SJSA1 (cell line): ENCODE measurements at regions not wholly inside any gene's neighbourhood (a gene's known extent, or its start where the extent isn't known, plus 50 kb on each side); places are given as distances from the start of the nearest gene placed in this dataset.

Experiments
- DNase-seq, 2 experiments: peaks; one replicate each; pipeline ENCODE4 v3.0.0-alpha.2; 2015 to 2020; ENCODE audit warnings: low spot score in 2 of 2, low read depth in 1 of 2
- H3K27ac ChIP-seq: fragments of 250-450 bp; sonication (Bioruptor Pico); 2 replicates; pipeline ENCODE4 v1.5.1; 2020; ENCODE audit warnings: mild to moderate bottlenecking, moderate library complexity
- H3K27me3 ChIP-seq: fragments of 250-450 bp; sonication (Bioruptor Pico); replicated peaks from 2 replicates; pipeline ENCODE4 v1.5.1; 2020; ENCODE audit warnings: mild to moderate bottlenecking, moderate library complexity
- H3K36me3 ChIP-seq: fragments of 250-450 bp; sonication (Bioruptor Pico); 2 replicates; pipeline ENCODE4 v1.5.1; 2020; ENCODE audit warnings: mild to moderate bottlenecking
- H3K4me1 ChIP-seq: fragments of 250-450 bp; sonication (Bioruptor Pico); replicated peaks from 2 replicates; pipeline ENCODE4 v1.6.1; 2021; ENCODE audit warnings: mild to moderate bottlenecking
- H3K4me3 ChIP-seq: fragments of 250-450 bp; sonication (Bioruptor Pico); 2 replicates; pipeline ENCODE4 v1.5.1; 2020; ENCODE audit warnings: mild to moderate bottlenecking
- H3K9me3 ChIP-seq: fragments of 250-450 bp; sonication (Bioruptor Pico); replicated peaks from 2 replicates; pipeline ENCODE4 v1.5.1; 2020; ENCODE audit warnings: mild to moderate bottlenecking

DNA sequence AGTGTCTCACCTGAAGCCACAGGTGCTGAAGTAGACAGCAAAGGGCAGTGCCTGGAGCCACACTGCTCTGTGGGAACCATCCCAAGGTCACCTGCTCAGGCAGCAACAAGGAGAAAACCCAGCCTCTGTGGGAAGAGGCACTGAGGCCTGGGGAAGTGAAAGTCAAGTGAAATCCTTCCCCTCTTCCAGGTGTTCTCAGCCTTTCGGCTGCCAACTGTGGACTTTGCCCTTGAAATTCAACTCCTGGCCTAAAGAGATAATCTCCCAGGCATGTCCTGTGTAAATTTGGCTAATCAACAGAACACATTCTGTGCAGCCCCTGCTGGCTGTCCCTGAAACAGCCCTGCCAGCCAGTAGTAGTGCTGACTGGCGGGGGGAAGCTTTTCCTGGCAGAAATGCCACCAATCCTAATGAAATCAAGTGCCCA, 112.1 kb downstream of the RPL27A start:
- Histone ChIP-seq H3K36me3 (no peaks in the 10 kb centered on the region), H3K4me3 (no peak overlapping the region), H3K4me1 (no peaks in the 10 kb centered on the region), H3K9me3 (no peaks in the 10 kb centered on the region), H3K27me3 (no peaks in the 10 kb centered on the region), H3K27ac (no peak overlapping the region)
- no peak for DNase-seq

DNA sequence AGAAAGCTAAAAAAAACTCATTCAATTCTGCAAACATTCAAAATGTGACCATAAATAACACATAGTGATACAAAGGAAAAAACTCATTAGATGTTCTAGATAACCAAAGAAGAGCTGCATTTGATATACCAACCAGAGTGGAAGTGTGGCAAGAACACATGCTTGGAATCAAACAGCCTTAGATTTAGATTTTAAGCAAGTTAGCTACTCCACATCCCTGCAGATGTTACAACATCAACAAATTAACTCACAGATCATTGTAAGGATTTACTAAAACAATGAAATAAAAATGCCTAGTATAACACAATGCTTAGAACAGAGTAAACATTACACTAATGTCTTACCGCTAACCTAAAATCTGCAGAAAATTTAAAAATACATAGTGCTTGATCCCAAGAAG, 114.0 kb upstream of the AKIP1 start:
- DNase-seq = no peak
- no peaks in the 10 kb centered on the region for H3K4me1 ChIP-seq
- no peaks in the 10 kb centered on the region for H3K27me3 ChIP-seq
- no peaks in the 10 kb centered on the region for H3K36me3 ChIP-seq
- H3K9me3 ChIP-seq = no peaks in the 10 kb centered on the region
- no peak overlapping the region for H3K27ac ChIP-seq
- H3K4me3 ChIP-seq = no peak overlapping the region

DNA sequence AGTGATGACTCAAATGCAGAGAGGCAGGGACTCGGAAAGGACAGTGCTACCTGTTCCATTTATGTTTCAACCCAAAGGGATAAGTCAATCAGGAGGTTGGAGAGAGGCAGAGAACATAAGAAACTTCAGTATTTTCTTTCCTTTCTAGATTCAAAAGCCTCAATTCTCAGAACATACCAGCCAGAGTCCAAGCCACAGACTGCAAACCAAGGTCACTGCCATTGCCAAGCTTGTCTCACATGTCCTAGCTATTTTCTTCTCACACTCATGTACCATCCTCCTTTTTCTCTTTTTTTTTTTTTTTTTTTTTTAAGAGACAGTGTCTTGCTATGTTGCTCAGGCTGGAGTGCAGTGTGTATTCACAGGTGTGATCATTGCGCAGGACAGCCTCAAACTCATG, 111.7 kb upstream of the AKIP1 start:
- H3K9me3 ChIP-seq = no peaks in the 10 kb centered on the region
- H3K36me3 ChIP-seq = no peaks in the 10 kb centered on the region
- H3K4me1 ChIP-seq = no peaks in the 10 kb centered on the region
- no peak overlapping the region for H3K27ac ChIP-seq
- no peaks in the 10 kb centered on the region for H3K27me3 ChIP-seq
- H3K4me3 ChIP-seq = no peak overlapping the region
- no peak for DNase-seq

DNA sequence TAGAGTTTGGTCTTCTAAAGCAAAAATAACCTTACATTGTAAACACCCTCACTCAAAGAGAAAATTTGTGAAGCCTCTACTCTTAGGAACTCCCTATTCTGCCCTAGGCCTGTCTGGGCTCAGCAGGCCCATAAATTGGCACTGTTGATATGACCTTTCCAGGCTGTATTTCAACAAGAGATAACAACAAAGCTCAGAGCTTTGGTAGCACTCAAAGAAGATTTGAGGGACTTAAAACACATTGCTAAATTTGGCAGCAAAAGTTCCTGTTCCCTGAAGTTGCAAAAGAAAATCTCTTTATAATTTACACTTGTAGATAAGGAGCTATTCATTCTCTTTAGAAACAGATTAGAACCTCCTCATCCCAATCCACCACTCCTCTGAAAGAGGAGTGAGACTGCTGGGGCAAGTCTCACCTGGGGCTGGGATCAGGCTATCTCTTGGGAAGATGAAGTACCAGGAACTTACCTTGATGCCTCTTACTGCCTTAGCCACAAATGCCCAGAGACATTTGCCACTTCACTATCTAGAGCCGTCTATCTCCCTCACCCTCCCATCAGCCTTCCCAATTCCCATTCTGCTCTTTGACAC, 110.4 kb upstream of the AKIP1 start:
- H3K4me1 ChIP-seq = no peaks in the 10 kb centered on the region
- no peak for DNase-seq
- H3K36me3 ChIP-seq = no peaks in the 10 kb centered on the region
- H3K27me3 ChIP-seq = no peaks in the 10 kb centered on the region
- H3K27ac ChIP-seq = no peak overlapping the region
- no peak overlapping the region for H3K4me3 ChIP-seq
- no peaks in the 10 kb centered on the region for H3K9me3 ChIP-seq

DNA sequence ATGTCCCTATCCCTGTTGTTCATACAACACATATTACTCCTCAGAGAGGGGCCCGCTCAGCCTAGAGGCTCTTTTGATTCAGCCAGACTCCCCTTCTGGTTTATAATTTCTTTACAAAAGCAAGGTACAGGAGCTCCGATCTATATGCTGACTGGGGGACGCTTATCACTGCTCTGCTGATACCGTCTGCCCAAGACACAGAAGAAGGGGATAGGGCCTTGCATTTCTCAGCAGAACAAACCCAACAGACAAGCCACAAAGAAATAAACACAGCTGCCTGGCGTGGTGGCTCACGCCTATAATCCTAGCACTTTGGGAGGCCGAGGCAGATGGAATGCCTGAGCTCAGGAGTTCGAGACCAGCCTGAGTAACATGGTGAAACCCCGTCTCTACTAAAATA, 109.9 kb upstream of the AKIP1 start:
- Histone ChIP-seq H3K4me1 (no peaks in the 10 kb centered on the region), H3K9me3 (no peaks in the 10 kb centered on the region), H3K4me3 (no peak overlapping the region), H3K27me3 (no peaks in the 10 kb centered on the region), H3K36me3 (no peaks in the 10 kb centered on the region), H3K27ac (no peak overlapping the region)
- no peak for DNase-seq

DNA sequence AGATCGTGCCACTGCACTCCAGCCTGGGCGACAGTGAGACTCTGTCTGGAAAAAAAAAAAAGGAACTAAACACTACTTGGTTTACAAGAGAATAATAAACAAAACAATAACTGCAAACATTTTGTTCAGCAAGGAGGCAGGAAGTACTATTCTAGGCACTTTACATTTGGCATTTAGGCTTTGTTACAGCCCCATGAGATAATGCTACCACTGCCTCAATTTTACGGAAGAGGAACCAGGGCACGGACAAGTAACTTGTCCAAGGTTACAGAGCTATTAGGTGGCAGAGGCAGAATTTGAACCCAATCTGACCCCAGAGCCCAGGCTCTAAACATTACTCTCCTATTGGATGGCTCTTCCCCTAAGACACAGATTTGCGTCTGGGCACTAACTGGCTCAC, 108.7 kb upstream of the AKIP1 start:
- Histone ChIP-seq H3K27ac (no peak overlapping the region), H3K4me1 (0 out of 2 replicates have a peak, but pooled peaks cover under 1% of the 10 kb centered on the region), H3K36me3 (no peaks in the 10 kb centered on the region), H3K27me3 (no peaks in the 10 kb centered on the region), H3K4me3 (no peak overlapping the region), H3K9me3 (no peaks in the 10 kb centered on the region)
- no peak for DNase-seq

DNA sequence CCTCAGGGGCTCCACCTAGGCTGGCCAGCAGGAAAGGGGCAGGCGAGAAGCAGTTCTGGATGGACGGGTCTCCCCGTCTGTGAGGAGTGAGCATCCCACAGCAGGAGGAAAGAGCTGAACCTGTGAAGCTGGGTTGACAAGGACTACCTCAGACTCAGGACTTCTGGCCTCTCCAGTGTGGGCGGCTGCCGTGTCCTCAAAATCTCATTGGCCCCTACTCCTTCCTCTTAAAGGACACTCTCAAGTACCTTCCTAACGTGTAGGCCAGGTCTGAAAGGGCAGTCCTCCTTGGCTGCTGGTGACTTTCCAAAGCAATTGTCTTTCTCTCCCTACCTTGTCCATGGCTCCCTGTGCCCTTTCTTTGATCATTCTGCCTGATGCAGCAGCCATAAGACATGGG, 107.0 kb upstream of the AKIP1 start:
- Histone ChIP-seq H3K4me3 (no peak overlapping the region), H3K27ac (no peak overlapping the region), H3K4me1 (peaks cover 13% of the 10 kb centered on the region), H3K27me3 (no peaks in the 10 kb centered on the region), H3K36me3 (no peaks in the 10 kb centered on the region), H3K9me3 (no peaks in the 10 kb centered on the region)
- no peak for DNase-seq

DNA sequence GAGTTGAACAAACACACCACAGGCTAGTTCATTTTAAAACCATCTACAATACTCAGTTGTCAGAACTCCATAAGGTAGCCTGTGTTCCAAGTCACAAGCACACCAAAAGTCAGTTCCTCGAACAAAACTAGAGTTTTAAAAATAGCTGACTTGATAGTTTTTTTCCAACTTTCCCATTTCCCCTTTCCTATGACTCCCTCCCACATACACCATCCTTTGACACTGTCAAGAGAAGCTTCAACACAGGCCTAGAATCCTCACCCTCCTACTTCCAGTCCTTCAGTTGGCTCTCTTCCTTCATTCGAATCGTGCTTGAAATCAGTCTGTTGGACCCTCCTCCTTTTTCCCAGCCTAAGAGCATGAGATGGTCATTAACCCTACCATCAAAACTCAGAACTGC, 105.7 kb upstream of the AKIP1 start:
- H3K9me3 ChIP-seq = no peaks in the 10 kb centered on the region
- no peak overlapping the region for H3K4me3 ChIP-seq
- no peak for DNase-seq
- peaks cover 15% of the 10 kb centered on the region for H3K4me1 ChIP-seq
- no peak overlapping the region for H3K27ac ChIP-seq
- H3K27me3 ChIP-seq = no peaks in the 10 kb centered on the region
- no peaks in the 10 kb centered on the region for H3K36me3 ChIP-seq

DNA sequence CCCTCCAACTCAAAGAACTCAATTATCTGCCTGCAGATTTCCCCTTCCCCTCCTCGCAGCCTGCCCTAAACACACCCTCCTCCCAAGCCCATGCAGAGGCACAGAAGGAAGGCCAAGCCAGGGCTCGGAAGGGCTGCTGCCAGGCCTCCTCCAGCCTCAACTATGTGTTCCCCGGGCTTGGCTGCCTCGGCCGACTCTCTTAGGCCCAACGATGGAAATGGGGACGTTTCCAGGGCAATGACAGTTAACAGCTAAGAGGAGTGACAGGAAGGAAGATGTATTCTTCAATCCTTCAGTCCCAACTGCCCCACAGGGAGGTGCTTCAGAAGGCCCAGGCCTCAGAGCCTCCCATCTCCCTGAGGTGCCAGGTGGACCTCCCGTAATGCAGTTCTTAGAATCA, 104.0 kb upstream of the AKIP1 start:
- DNase-seq = no peak
- Histone ChIP-seq H3K4me1 (peaks cover 22% of the 10 kb centered on the region), H3K9me3 (no peaks in the 10 kb centered on the region), H3K27me3 (no peaks in the 10 kb centered on the region), H3K27ac (no peak overlapping the region), H3K4me3 (no peak overlapping the region), H3K36me3 (no peaks in the 10 kb centered on the region)

DNA sequence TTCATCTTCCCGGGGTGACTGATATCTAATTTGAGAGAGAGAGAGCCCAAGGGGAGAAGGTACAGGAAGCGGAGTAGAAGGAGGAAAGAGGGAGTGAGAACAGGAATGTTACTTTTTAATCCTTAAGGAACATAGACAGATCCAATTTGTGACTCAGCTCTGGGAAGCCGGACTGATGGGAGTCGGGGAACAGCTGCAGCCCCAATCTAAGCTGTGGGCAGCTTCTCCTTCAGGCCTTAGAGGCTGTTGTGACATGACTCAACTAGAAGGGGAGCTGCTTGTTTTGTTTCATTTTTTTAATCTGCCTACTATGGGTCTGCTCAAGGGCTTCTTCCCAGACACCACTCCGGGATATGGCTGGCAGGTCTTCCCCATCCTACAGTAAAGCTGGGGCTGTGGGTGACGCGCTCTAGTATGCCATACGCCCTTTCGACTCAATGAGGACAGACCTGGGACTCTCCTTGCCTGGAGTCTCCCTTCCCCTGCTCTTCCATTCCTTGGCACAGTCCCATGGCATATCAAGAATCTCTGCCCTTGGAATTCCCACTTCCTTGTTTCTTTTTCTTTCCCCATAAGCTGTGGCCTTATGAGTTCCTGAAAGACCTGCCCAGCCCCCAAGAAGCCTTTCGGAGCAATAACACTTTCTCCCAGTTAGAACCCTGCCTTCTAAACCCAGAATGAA, 103.3 kb upstream of the AKIP1 start:
- no peak overlapping the region for H3K4me3 ChIP-seq
- H3K9me3 ChIP-seq = no peaks in the 10 kb centered on the region
- H3K27ac ChIP-seq = no peak overlapping the region
- no peaks in the 10 kb centered on the region for H3K27me3 ChIP-seq
- no peaks in the 10 kb centered on the region for H3K36me3 ChIP-seq
- no peak for DNase-seq
- peaks cover 22% of the 10 kb centered on the region for H3K4me1 ChIP-seq

DNA sequence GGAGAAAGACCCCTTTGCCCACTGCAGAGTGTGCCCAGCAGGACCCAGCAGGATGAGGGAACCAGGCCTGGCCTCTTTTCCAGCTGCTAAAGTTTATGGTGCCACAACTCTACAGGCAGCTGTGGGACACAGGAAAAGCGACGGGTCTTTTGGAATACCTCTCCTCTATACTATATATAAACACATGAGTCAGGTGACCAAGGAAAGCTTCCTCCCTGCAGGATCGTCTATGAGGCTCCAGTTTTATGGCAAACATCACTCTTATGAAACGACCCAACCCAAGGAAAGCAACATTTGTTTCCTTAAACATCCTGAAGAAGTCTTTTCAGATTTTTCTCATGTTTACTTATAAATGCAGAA, 102.8 kb upstream of the AKIP1 start:
- no peak for DNase-seq

DNA sequence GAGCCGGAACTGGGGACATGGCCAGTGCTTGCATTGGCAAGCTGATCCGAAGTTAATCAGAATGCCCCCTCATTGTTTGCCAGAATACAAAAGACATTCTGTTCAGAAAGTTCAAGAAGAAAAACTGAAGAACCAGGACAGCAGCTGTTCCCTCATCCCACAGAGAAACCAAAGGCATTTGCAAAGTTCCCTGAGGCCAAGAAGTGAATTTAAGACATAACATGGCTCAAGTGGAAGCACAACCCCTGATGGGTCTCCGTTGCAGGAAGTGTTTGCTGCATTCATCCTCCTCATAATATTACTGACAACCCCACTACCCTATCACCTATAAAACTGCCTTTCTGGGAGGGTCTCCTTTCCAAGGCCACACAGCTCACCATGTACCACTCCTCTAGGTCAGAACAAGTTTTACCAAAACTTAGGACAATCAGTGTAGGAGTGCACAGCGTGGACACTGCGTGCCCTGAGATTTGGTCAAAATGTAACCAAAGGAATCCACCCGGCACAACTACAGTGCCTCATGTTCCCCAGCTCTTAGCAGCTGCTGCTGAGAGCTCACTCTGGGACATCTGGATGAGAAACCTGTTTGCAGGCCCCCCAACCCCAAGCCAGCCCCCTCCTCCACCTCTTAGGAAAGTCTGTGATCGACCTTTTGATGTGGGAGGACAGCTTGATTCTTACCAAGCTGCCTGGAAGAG, 101.6 kb upstream of the AKIP1 start:
- no peak overlapping the region for H3K4me3 ChIP-seq

More for the DNA sequence above, 102.8 kb upstream of the AKIP1 start:
- no peaks in the 10 kb centered on the region for H3K36me3 ChIP-seq
- H3K9me3 ChIP-seq = no peaks in the 10 kb centered on the region
- H3K27ac ChIP-seq = no peak overlapping the region
- H3K27me3 ChIP-seq = no peaks in the 10 kb centered on the region
- peaks cover 22% of the 10 kb centered on the region for H3K4me1 ChIP-seq
- no peak overlapping the region for H3K4me3 ChIP-seq

DNA sequence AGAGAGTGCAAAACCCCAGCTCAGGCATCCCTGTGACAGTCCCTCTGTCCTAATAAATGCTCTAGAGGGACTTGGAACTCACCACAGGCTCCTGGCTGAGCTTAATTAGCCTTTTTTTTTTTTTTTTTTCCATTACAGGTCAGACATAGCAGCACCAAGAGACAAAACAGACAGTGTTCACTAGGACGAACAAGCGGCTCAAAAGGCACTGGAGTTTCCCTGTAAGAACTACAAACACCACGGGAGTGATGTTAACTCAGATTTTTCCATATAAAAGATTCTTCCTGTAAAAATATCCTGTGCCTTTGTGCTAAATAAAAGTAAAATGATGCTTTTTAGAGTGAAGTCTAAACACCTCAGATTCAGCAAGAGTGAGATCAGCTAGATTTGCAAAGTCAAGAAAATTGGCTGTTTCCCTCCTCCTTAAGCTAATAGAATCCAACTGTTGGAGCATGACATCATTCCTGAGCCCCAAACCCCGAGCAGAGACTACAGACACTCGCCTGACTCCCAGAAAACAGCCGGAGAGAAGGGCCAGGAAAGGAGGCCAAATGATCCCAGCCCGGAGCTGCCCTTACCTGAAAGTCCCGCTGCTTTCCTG, 101.0 kb upstream of the AKIP1 start:
- peaks cover 26% of the 10 kb centered on the region for H3K4me1 ChIP-seq
- DNase-seq = no peak
- H3K27ac ChIP-seq = 0 out of 2 replicates have a peak overlapping the region, but pooled peaks have one; percentile 6
- no peaks in the 10 kb centered on the region for H3K27me3 ChIP-seq
- H3K36me3 ChIP-seq = no peaks in the 10 kb centered on the region
- peak overlapping the region; percentile 25 for H3K4me3 ChIP-seq
- H3K9me3 ChIP-seq = no peaks in the 10 kb centered on the region

More for the DNA sequence above, 101.6 kb upstream of the AKIP1 start:
- DNase-seq = no peak
- no peak overlapping the region for H3K27ac ChIP-seq
- H3K4me1 ChIP-seq = peaks cover 26% of the 10 kb centered on the region
- no peaks in the 10 kb centered on the region for H3K36me3 ChIP-seq
- no peaks in the 10 kb centered on the region for H3K9me3 ChIP-seq
- no peaks in the 10 kb centered on the region for H3K27me3 ChIP-seq
